IMR-90 (cell line): ENCODE measurements at regions not wholly inside any gene's neighbourhood (a gene's known extent, or its start where the extent isn't known, plus 50 kb on each side); places are given as distances from the start of the nearest gene placed in this dataset.

Experiments
- ATAC-seq: fragments of 200-7000 bp; cut with Tn5 transposase; 2 replicates; pipeline ENCODE4 v1.9.1; 2020; ENCODE audit warnings: low read depth, mild to moderate bottlenecking, moderate library complexity
- BruUV-seq: library from RNA; stranded (reverse); fragments of 400-500 nt; replicated peaks from 2 replicates; lab custom pipeline; 2021; lab: Mats Ljungman, UMichigan
- CTCF ChIA-PET: fragments of 300-600 bp; formaldehyde crosslinking; extraction: SDS; loops from one replicate; lab custom pipeline; 2021; ENCODE audit warnings: antibody characterized with exemption; lab: Yijun Ruan, JAX
- POLR2A ChIA-PET: fragments of 300-600 bp; sonication (Branson Sonifier 250); formaldehyde crosslinking; loops from one replicate; lab custom pipeline; 2022; ENCODE audit warnings: antibody characterized with exemption; ENCODE audit not compliant: unreplicated experiment; lab: Charles Lee
- DNase-seq: peaks from one replicate; pipeline ENCODE4 v3.0.0; 2013
- H2AFZ ChIP-seq: replicated peaks from 2 replicates; pipeline ENCODE3; 2013; ENCODE audit warnings: low read length, mild to moderate bottlenecking; ENCODE audit not compliant: poor library complexity
- H2AK5ac ChIP-seq: 2 replicates; pipeline ENCODE4 v1.6.1; 2013; ENCODE audit warnings: low read depth, low read length, inconsistent platforms
- H2AK9ac ChIP-seq: replicated peaks from 2 replicates; pipeline ENCODE3; 2013; ENCODE audit warnings: mild to moderate bottlenecking, low read depth, low read length, moderate library complexity; ENCODE audit not compliant: poor library complexity
- H2BK120ac ChIP-seq: 2 replicates; pipeline ENCODE4 v1.6.1; 2013; ENCODE audit warnings: low read depth, low read length, inconsistent platforms
- H2BK15ac ChIP-seq: 3 replicates; pipeline ENCODE4 v1.6.1; 2013; ENCODE audit warnings: low read depth, low read length, inconsistent platforms
- H2BK20ac ChIP-seq: 2 replicates; pipeline ENCODE4 v1.6.1; 2013; ENCODE audit warnings: low read depth, mild to moderate bottlenecking, inconsistent platforms, low read length, moderate library complexity
- H2BK5ac ChIP-seq: 2 replicates; pipeline ENCODE4 v1.6.1; 2013; ENCODE audit warnings: mild to moderate bottlenecking, low read depth, low read length, inconsistent platforms; ENCODE audit not compliant: poor library complexity, severe bottlenecking
- H3K14ac ChIP-seq: replicated peaks from 2 replicates; pipeline ENCODE4 v1.6.1; 2013; ENCODE audit warnings: low read depth, low read length, inconsistent platforms
- H3K18ac ChIP-seq: 2 replicates; pipeline ENCODE4 v1.6.1; 2013; ENCODE audit warnings: low read depth, low read length, control low read depth
- H3K23ac ChIP-seq: 2 replicates; pipeline ENCODE4 v1.6.1; 2013; ENCODE audit warnings: low read depth, low read length, inconsistent platforms
- H3K27ac ChIP-seq: 2 replicates; pipeline ENCODE4 v1.5.1; 2013; ENCODE audit warnings: mild to moderate bottlenecking, control low read depth, low read length; ENCODE audit not compliant: insufficient read depth
- H3K27me3 ChIP-seq: 2 replicates; pipeline ENCODE4 v1.6.1; 2013; ENCODE audit warnings: low read length; ENCODE audit not compliant: control insufficient read depth, insufficient read depth
- H3K36me3 ChIP-seq: 2 replicates; pipeline ENCODE4 v1.6.1; 2013; ENCODE audit warnings: low read length, mixed read lengths; ENCODE audit not compliant: control insufficient read depth, insufficient read depth
- H3K4ac ChIP-seq: 2 replicates; pipeline ENCODE4 v1.6.1; 2013; ENCODE audit warnings: low read depth, low read length, inconsistent platforms
- H3K4me1 ChIP-seq: 2 replicates; pipeline ENCODE4 v1.6.1; 2013; ENCODE audit warnings: low read length, mixed read lengths; ENCODE audit not compliant: control insufficient read depth, insufficient read depth
- H3K4me2 ChIP-seq: 2 replicates; pipeline ENCODE4 v1.6.1; 2013; ENCODE audit warnings: low read depth, mild to moderate bottlenecking, control low read depth, low read length, moderate library complexity
- H3K4me3 ChIP-seq: 2 replicates; pipeline ENCODE4 v1.5.1; 2013; ENCODE audit warnings: low read depth, mild to moderate bottlenecking, control low read depth, low read length, moderate library complexity; ENCODE audit not compliant: insufficient read depth
- H3K56ac ChIP-seq: 2 replicates; pipeline ENCODE4 v1.6.1; 2013; ENCODE audit warnings: low read length, inconsistent platforms; ENCODE audit not compliant: insufficient read depth; ENCODE audit errors: extremely low read depth
- H3K79me1 ChIP-seq, 2 experiments: 2 replicates each; pipeline ENCODE4 v1.6.1; 2013; ENCODE audit warnings: low read length in 2 of 2, inconsistent platforms in 1 of 2, low read depth in 1 of 2
- H3K9ac ChIP-seq: 2 replicates; pipeline ENCODE4 v1.6.1; 2013; ENCODE audit warnings: low read depth, low read length, control low read depth
- H3K9me1 ChIP-seq: 2 replicates; pipeline ENCODE4 v1.6.1; 2013; ENCODE audit warnings: low read length, inconsistent platforms; ENCODE audit not compliant: insufficient read depth
- H3K9me3 ChIP-seq: 2 replicates; pipeline ENCODE4 v1.6.1; 2013; ENCODE audit warnings: low read length; ENCODE audit not compliant: control insufficient read depth, insufficient read depth
- H4K20me1 ChIP-seq: 2 replicates; pipeline ENCODE4 v1.6.1; 2013; ENCODE audit warnings: low read length, inconsistent platforms; ENCODE audit not compliant: insufficient read depth
- H4K5ac ChIP-seq: 2 replicates; pipeline ENCODE4 v1.6.1; 2013; ENCODE audit warnings: mild to moderate bottlenecking, low read depth, low read length, control low read depth
- H4K8ac ChIP-seq, 2 experiments: 2 replicates each; pipeline ENCODE4 v1.6.1; 2013; ENCODE audit warnings: low read depth in 2 of 2, low read length in 2 of 2, control low read depth in 1 of 2, inconsistent platforms in 1 of 2
- H4K91ac ChIP-seq: 2 replicates; pipeline ENCODE4 v1.6.1; 2013; ENCODE audit warnings: low read depth, low read length, inconsistent platforms; ENCODE audit not compliant: insufficient read depth
- BHLHE40 ChIP-seq: fragments of 150-350 bp; IDR thresholded peaks from 2 replicates; pipeline ENCODE4 v1.6.1; 2016; ENCODE audit warnings: mild to moderate bottlenecking, low read depth, low read length
- CEBPB ChIP-seq: IDR thresholded peaks from 2 replicates; pipeline ENCODE4 v1.6.1; 2012; ENCODE audit warnings: low read depth, low read length, improper control_type of control experiment
- CHD1 ChIP-seq: IDR thresholded peaks from 2 replicates; pipeline ENCODE4 v1.6.1; 2012; ENCODE audit warnings: low read depth, low read length, improper control_type of control experiment
- MAFK ChIP-seq: IDR thresholded peaks from 2 replicates; pipeline ENCODE4 v1.6.1; 2012; ENCODE audit warnings: low read depth, low read length, improper control_type of control experiment
- MAZ ChIP-seq: IDR thresholded peaks from 2 replicates; pipeline ENCODE4 v1.6.1; 2012; ENCODE audit warnings: low read depth, mild to moderate bottlenecking, low read length, improper control_type of control experiment, moderate library complexity, borderline replicate concordance
- MXI1 ChIP-seq: IDR thresholded peaks from 2 replicates; pipeline ENCODE4 v1.6.1; 2012; ENCODE audit warnings: low read depth, mild to moderate bottlenecking, low read length, moderate library complexity, borderline replicate concordance
- NFE2L2 ChIP-seq: fragments of 150-350 bp; IDR thresholded peaks from 2 replicates; pipeline ENCODE4 v1.6.1; 2016; ENCODE audit warnings: low read depth, mild to moderate bottlenecking, low read length
- POLR2A ChIP-seq: IDR thresholded peaks from 2 replicates; pipeline ENCODE4 v1.6.1; 2012; ENCODE audit warnings: mild to moderate bottlenecking, low read depth, low read length
- RAD21 ChIP-seq: IDR thresholded peaks from 2 replicates; pipeline ENCODE4 v1.6.1; 2012; ENCODE audit warnings: low read length, improper control_type of control experiment
- RCOR1 ChIP-seq: IDR thresholded peaks from 2 replicates; pipeline ENCODE4 v1.6.1; 2012; ENCODE audit warnings: mild to moderate bottlenecking, low read length, improper control_type of control experiment; ENCODE audit not compliant: insufficient replicate concordance
- RFX5 ChIP-seq: IDR thresholded peaks from 2 replicates; pipeline ENCODE4 v1.8.0; 2012; ENCODE audit warnings: low read depth, mild to moderate bottlenecking, low read length, moderate library complexity
- SMC3 ChIP-seq: fragments of 150-350 bp; IDR thresholded peaks from 2 replicates; pipeline ENCODE4 v1.6.1; 2016; ENCODE audit warnings: low read depth, mild to moderate bottlenecking, antibody characterized with exemption, low read length, moderate library complexity
- WGBS, 2 experiments: methylation state at CpG; one replicate each; pipeline versions ENCODE4 v1.1.5 to v1.1.7; 2013; ENCODE audit warnings: missing lambda C conversion rate in 2 of 2; ENCODE audit not compliant: insufficient read length in 1 of 2; ENCODE audit errors: extremely low coverage in 2 of 2; 5-methylcytosine and 5-hydroxymethylcytosine counted together
- dilution Hi-C: fragments of 300-500 bp; cut with HindIII; formaldehyde crosslinking; loops from one replicate; pipeline ENCODE4 v1.14.3; 2018; ENCODE audit warnings: low sequenced_read_pairs; ENCODE audit not compliant: unreplicated experiment
- in situ Hi-C: fragments of 300-500 bp; cut with MboI; formaldehyde crosslinking; loops from 3 replicates; pipeline ENCODE4 v1.14.3; 2019; ENCODE audit warnings: low sequenced_read_pairs, inconsistent platforms, mixed read lengths
- intact Hi-C: fragments of 100-400 bp; cut with micrococcal nuclease; formaldehyde crosslinking; loops from 2 replicates; pipeline ENCODE4 v1.10.0; 2022
- TF ChIP-seq, protein P1 (sequence below): conservative IDR thresholded peaks from 2 replicates; pipeline ENCODE4 v1.5.1; 2012; ENCODE audit warnings: mild to moderate bottlenecking, low read depth, low read length, improper control_type of control experiment
- TF ChIP-seq, protein P2 (sequence below): fragments of 150-350 bp; IDR thresholded peaks from 2 replicates; pipeline ENCODE4 v1.6.1; 2016; ENCODE audit warnings: low read depth, mild to moderate bottlenecking, low read length, moderate library complexity, borderline replicate concordance
- TF ChIP-seq, protein P3 (sequence below): fragments of 150-350 bp; IDR thresholded peaks from 2 replicates; pipeline ENCODE4 v1.6.1; 2017; ENCODE audit warnings: mild to moderate bottlenecking, antibody characterized with exemption, low read length, low read depth

DNA sequence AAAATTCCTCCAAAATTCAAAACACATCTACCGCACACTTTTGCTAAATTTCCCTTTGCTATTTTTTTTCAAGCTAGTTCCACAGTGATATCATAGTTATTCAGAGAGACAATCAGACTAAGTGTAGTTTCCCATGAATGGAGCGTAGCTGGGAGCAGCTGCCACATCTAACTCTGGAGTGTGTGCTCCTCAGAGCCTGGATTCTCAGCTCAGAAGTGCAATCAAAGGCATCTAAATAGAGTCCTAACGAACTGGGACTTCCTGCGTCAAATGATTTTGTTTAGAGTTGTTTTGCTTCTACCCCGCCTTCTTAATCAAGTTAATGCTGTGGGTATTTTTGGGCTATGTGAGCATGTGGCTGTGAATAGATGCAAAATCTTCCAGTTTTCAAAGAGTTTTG, 160.3 kb downstream of the TMEM18 start:
- Histone ChIP-seq H4K91ac (no peak overlapping the region), H2BK5ac (no peak overlapping the region), H3K18ac (no peak overlapping the region), H3K79me1 (no peaks in the 10 kb centered on the region), H4K5ac (no peak overlapping the region), H3K9me1 (no peaks in the 10 kb centered on the region), H2BK120ac (no peak overlapping the region), H2BK15ac (no peak overlapping the region), H3K14ac (no peak overlapping the region), H3K27ac (no peak overlapping the region), H3K36me3 (no peaks in the 10 kb centered on the region), H2AFZ (no peak overlapping the region), H3K9me3 (peaks cover 28% of the 10 kb centered on the region), H3K4me1 (no peaks in the 10 kb centered on the region), H3K9ac (no peak overlapping the region), H3K4me3 (no peak overlapping the region), H4K20me1 (no peaks in the 10 kb centered on the region), H3K4me2 (no peak overlapping the region), H2AK9ac (no peak overlapping the region), H2AK5ac (no peak overlapping the region), H4K8ac (no peak overlapping the region), H3K23ac (no peak overlapping the region), H3K4ac (no peak overlapping the region), H2BK20ac (no peak overlapping the region), H3K56ac (no peak overlapping the region), H3K27me3 (no peaks in the 10 kb centered on the region)
- no peak for DNase-seq
- 60% methylated on average over 1 of the region's 5 CpGs; no CpG with 5 or more reads in 1 of the 2 experiments for WGBS, 2 experiments
- BruUV-seq, result no TSS peak
- no peak for ATAC-seq
- TF ChIP-seq POLR2A (no peak), MAFK (no peak), MXI1 (no peak), RFX5 (no peak), RCOR1 (no peak), BHLHE40 (no peak), CEBPB (no peak), MAZ (no peak), SMC3 (no peak), RAD21 (no peak), CHD1 (no peak), NFE2L2 (no peak)
- TF ChIP-seq, protein P1, sequence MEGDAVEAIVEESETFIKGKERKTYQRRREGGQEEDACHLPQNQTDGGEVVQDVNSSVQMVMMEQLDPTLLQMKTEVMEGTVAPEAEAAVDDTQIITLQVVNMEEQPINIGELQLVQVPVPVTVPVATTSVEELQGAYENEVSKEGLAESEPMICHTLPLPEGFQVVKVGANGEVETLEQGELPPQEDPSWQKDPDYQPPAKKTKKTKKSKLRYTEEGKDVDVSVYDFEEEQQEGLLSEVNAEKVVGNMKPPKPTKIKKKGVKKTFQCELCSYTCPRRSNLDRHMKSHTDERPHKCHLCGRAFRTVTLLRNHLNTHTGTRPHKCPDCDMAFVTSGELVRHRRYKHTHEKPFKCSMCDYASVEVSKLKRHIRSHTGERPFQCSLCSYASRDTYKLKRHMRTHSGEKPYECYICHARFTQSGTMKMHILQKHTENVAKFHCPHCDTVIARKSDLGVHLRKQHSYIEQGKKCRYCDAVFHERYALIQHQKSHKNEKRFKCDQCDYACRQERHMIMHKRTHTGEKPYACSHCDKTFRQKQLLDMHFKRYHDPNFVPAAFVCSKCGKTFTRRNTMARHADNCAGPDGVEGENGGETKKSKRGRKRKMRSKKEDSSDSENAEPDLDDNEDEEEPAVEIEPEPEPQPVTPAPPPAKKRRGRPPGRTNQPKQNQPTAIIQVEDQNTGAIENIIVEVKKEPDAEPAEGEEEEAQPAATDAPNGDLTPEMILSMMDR, result no peak
- TF ChIP-seq, protein P2, sequence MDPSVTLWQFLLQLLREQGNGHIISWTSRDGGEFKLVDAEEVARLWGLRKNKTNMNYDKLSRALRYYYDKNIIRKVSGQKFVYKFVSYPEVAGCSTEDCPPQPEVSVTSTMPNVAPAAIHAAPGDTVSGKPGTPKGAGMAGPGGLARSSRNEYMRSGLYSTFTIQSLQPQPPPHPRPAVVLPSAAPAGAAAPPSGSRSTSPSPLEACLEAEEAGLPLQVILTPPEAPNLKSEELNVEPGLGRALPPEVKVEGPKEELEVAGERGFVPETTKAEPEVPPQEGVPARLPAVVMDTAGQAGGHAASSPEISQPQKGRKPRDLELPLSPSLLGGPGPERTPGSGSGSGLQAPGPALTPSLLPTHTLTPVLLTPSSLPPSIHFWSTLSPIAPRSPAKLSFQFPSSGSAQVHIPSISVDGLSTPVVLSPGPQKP, result no peak
- TF ChIP-seq, protein P3, sequence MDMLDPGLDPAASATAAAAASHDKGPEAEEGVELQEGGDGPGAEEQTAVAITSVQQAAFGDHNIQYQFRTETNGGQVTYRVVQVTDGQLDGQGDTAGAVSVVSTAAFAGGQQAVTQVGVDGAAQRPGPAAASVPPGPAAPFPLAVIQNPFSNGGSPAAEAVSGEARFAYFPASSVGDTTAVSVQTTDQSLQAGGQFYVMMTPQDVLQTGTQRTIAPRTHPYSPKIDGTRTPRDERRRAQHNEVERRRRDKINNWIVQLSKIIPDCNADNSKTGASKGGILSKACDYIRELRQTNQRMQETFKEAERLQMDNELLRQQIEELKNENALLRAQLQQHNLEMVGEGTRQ, result no peak
- intact Hi-C loops (no loop called here), dilution Hi-C loops (no loop called here), in situ Hi-C loops (no loop called here)
- ChIA-PET CTCF (interaction anchor here (0.5 kb wide), 1 partner anchor 1287 kb away, joined by 3 read pairs; no protein-coding TSS in a partner anchor), POLR2A (no interaction called here)
